DOHH2 (cell line): ENCODE measurements at regions not wholly inside any gene's neighbourhood (a gene's known extent, or its start where the extent isn't known, plus 50 kb on each side); places are given as distances from the start of the nearest gene placed in this dataset.

Experiments
- H3F3A ChIP-seq: fragments of 200-600 bp; sonication (generic), shearing (Covaris generic); 2 replicates; pipeline ENCODE4 v1.6.0; 2016; ENCODE audit warnings: antibody characterized with exemption, mild to moderate bottlenecking; ENCODE audit not compliant: control insufficient read depth, insufficient read depth
- H3K27ac ChIP-seq: fragments of 200-600 bp; sonication (generic); 2 replicates; pipeline ENCODE4 v1.5.1; 2014; ENCODE audit warnings: low read depth, mild to moderate bottlenecking, low read length, moderate library complexity
- H3K27me3 ChIP-seq: fragments of 200-600 bp; sonication (generic); 2 replicates; pipeline ENCODE4 v1.6.1; 2014; ENCODE audit warnings: mild to moderate bottlenecking, low read length, mixed read lengths; ENCODE audit not compliant: control insufficient read depth
- H3K36me3 ChIP-seq: fragments of 200-600 bp; sonication (generic); 2 replicates; pipeline ENCODE4 v1.6.1; 2014; ENCODE audit warnings: mild to moderate bottlenecking, low read length, moderate library complexity, mixed read lengths; ENCODE audit not compliant: control insufficient read depth
- H3K4me1 ChIP-seq: fragments of 200-600 bp; sonication (generic); 2 replicates; pipeline ENCODE4 v1.6.1; 2014; ENCODE audit warnings: mild to moderate bottlenecking, low read length, mixed read lengths; ENCODE audit not compliant: control insufficient read depth
- H3K4me2 ChIP-seq: fragments of 200-600 bp; sonication (generic); 2 replicates; pipeline ENCODE4 v1.6.0; 2014; ENCODE audit warnings: mild to moderate bottlenecking, low read length, moderate library complexity
- H3K4me3 ChIP-seq: fragments of 200-600 bp; sonication (generic); 2 replicates; pipeline ENCODE4 v1.5.1; 2014; ENCODE audit warnings: mild to moderate bottlenecking, low read length, mixed read lengths
- H3K79me2 ChIP-seq: fragments of 200-600 bp; sonication (generic); 2 replicates; pipeline ENCODE4 v1.6.1; 2014; ENCODE audit warnings: mild to moderate bottlenecking, low read length, mixed read lengths; ENCODE audit not compliant: control insufficient read depth
- H3K9me2 ChIP-seq: fragments of 200-600 bp; sonication (generic); replicated peaks from 2 replicates; pipeline ENCODE4 v1.6.1; 2014; ENCODE audit warnings: mild to moderate bottlenecking, low read length, mixed read lengths; ENCODE audit not compliant: control insufficient read depth
- H3K9me3 ChIP-seq: fragments of 200-600 bp; sonication (generic); 2 replicates; pipeline ENCODE4 v1.6.1; 2014; ENCODE audit warnings: antibody characterized with exemption, low read length, mixed read lengths; ENCODE audit not compliant: control insufficient read depth, insufficient read depth
- H4K20me1 ChIP-seq: fragments of 200-600 bp; sonication (generic); 2 replicates; pipeline ENCODE4 v1.6.0; 2014; ENCODE audit warnings: low read depth, mild to moderate bottlenecking, antibody characterized with exemption, low read length, moderate library complexity; ENCODE audit not compliant: control insufficient read depth, insufficient read depth
- CTCF ChIP-seq: fragments of 200-600 bp; sonication (generic); IDR thresholded peaks from one replicate; pipeline ENCODE4 v1.5.1; 2014; ENCODE audit warnings: antibody characterized with exemption, mild to moderate bottlenecking, low read depth, low read length; ENCODE audit not compliant: poor library complexity, severe bottlenecking
- EZH2phosphoT487 ChIP-seq: fragments of 200-600 bp; sonication (generic); IDR thresholded peaks from 2 replicates; pipeline ENCODE4 v1.6.1; 2017; ENCODE audit warnings: borderline replicate concordance, mild to moderate bottlenecking, antibody characterized with exemption, low read length, moderate library complexity, mixed read lengths

- H3K4me3 ChIP-seq, result no peak overlapping the region
- H3K79me2 ChIP-seq, result no peaks in the 10 kb centered on the region
- no peaks in the 10 kb centered on the region for H3F3A ChIP-seq
- H3K4me1 ChIP-seq, result no peaks in the 10 kb centered on the region
- H3K27ac ChIP-seq, result no peak overlapping the region
- H3K9me2 ChIP-seq, result no peaks in the 10 kb centered on the region
- H3K9me3 ChIP-seq, result no peaks in the 10 kb centered on the region
- H3K36me3 ChIP-seq, result no peaks in the 10 kb centered on the region
- TF ChIP-seq EZH2phosphoT487 (no peak), CTCF (no peak)
- H4K20me1 ChIP-seq, result no peaks in the 10 kb centered on the region
- no peaks in the 10 kb centered on the region for H3K27me3 ChIP-seq
- no peak overlapping the region for H3K4me2 ChIP-seq
Observed at GRCh38 chr2:17115042-17115441, 403.2 kb downstream of the RAD51AP2 start.

- TF ChIP-seq CTCF (no peak), EZH2phosphoT487 (no peak)
- Histone ChIP-seq H3K9me2 (no peaks in the 10 kb centered on the region), H4K20me1 (no peaks in the 10 kb centered on the region), H3K4me1 (peaks cover 15% of the 10 kb centered on the region), H3K27ac (no peak overlapping the region), H3K9me3 (no peaks in the 10 kb centered on the region), H3K36me3 (no peaks in the 10 kb centered on the region), H3K27me3 (no peaks in the 10 kb centered on the region), H3K4me2 (no peak overlapping the region), H3K4me3 (no peak overlapping the region), H3K79me2 (no peaks in the 10 kb centered on the region), H3F3A (no peaks in the 10 kb centered on the region)
Observed at GRCh38 chr2:17107871-17108270, 410.4 kb downstream of the RAD51AP2 start.

GRCh38 chr2:17107151-17107550 is 411.1 kb downstream of the RAD51AP2 start:
- Histone ChIP-seq H3K36me3 (no peaks in the 10 kb centered on the region), H3K4me1 (peaks cover 15% of the 10 kb centered on the region), H3K79me2 (no peaks in the 10 kb centered on the region), H3K27ac (no peak overlapping the region), H4K20me1 (no peaks in the 10 kb centered on the region), H3F3A (no peaks in the 10 kb centered on the region), H3K9me3 (no peaks in the 10 kb centered on the region), H3K4me3 (no peak overlapping the region), H3K4me2 (no peak overlapping the region), H3K9me2 (no peaks in the 10 kb centered on the region), H3K27me3 (no peaks in the 10 kb centered on the region)
- TF ChIP-seq CTCF, result no peak
- no peak for TF ChIP-seq EZH2phosphoT487

GRCh38 chr2:17106418-17106817 is 411.8 kb downstream of the RAD51AP2 start:
- Histone ChIP-seq H3K36me3 (no peaks in the 10 kb centered on the region), H3K4me3 (no peak overlapping the region), H3F3A (no peaks in the 10 kb centered on the region), H3K27me3 (no peaks in the 10 kb centered on the region), H3K79me2 (no peaks in the 10 kb centered on the region), H3K9me2 (no peaks in the 10 kb centered on the region), H3K9me3 (no peaks in the 10 kb centered on the region), H3K4me1 (peaks cover 15% of the 10 kb centered on the region), H3K27ac (no peak overlapping the region), H4K20me1 (no peaks in the 10 kb centered on the region), H3K4me2 (no peak overlapping the region)
- TF ChIP-seq EZH2phosphoT487, result no peak
